Activated CD8-positive, alpha-beta T cell treated with anti-CD3 and anti-CD28 coated beads for 36 hours (primary cell): ENCODE measurements at regions not wholly inside any gene's neighbourhood (a gene's known extent, or its start where the extent isn't known, plus 50 kb on each side); places are given as distances from the start of the nearest gene placed in this dataset.

ENCODE experiments used
- ATAC-seq: fragments of 200-7000 bp; cut with Tn5 transposase; one replicate; pipeline ENCODE4 v1.10.0; 2021; ENCODE audit warnings: mild to moderate bottlenecking, moderate library complexity
- CTCF ChIA-PET: fragments of 350-600 bp; sonication (Branson Sonifier 250); formaldehyde crosslinking; loops from one replicate; lab custom pipeline; 2021; ENCODE audit warnings: antibody characterized with exemption; lab: Charles Lee
- POLR2A ChIA-PET: fragments of 350-600 bp; sonication (Branson Sonifier 250); formaldehyde crosslinking; loops from one replicate; lab custom pipeline; 2021; ENCODE audit warnings: antibody characterized with exemption; lab: Charles Lee
- DNase-seq: peaks from one replicate; pipeline ENCODE4 v3.0.0-alpha.2; 2020
- H3K27ac Mint-ChIP-seq: one replicate; pipeline ENCODE4 v1.8.0; 2021; ENCODE audit warnings: mild to moderate bottlenecking, mixed read lengths
- H3K27me3 Mint-ChIP-seq: one replicate; pipeline ENCODE4 v1.8.0; 2021; ENCODE audit warnings: mixed read lengths
- H3K36me3 Mint-ChIP-seq: one replicate; pipeline ENCODE4 v1.8.0; 2021; ENCODE audit warnings: low read depth, mixed read lengths
- H3K4me1 Mint-ChIP-seq: one replicate; pipeline ENCODE4 v1.8.0; 2021; ENCODE audit warnings: low read depth, mixed read lengths
- H3K4me3 Mint-ChIP-seq: one replicate; pipeline ENCODE4 v1.8.0; 2021; ENCODE audit warnings: mild to moderate bottlenecking, moderate library complexity, mixed read lengths
- H3K9me3 Mint-ChIP-seq: one replicate; pipeline ENCODE4 v1.8.0; 2021; ENCODE audit warnings: mixed read lengths
- intact Hi-C: fragments of 100-400 bp; cut with micrococcal nuclease; formaldehyde crosslinking; loops from one replicate; pipeline ENCODE4 v1.10.0; 2022
- TF ChIP-seq, protein P1 (sequence below): fragments of 200-600 bp; IDR thresholded peaks from one replicate; pipeline ENCODE4 v1.8.0; 2022; ENCODE audit warnings: antibody characterized with exemption, mild to moderate bottlenecking

DNA sequence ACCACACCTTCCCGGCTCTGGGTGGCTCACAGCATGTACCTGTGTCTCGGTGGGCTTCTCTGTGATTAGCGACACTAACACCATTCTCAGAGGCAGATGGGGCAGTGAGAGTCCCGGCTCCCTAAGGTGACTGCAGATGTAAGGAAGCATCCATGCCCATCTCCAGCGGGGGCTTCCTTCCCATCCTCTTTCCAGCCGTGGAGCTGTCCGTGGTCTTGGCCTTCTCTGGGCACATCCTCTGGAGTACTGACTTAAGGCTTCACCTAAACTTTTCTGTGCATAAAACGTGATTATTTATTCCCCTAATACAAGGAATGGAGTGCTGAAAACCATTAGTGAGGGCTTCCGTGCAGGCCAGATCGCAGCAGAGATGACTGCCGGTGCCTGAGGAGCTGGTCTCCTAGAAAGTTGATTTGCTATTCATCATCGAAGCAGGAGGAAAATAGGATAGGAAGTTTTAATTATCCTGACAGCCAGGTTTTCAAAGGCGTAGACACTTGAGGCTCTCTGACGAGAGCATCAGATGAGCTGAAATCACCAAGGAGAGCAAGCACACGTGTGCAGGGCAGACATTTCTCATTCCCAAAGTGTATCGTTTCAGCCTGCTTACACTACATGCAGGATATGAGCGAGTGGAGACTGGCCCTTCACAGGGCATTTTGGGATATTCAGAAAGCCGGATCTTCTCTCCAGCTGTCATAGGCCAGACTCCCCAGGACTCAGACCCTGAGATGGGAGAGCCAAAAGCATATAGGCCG, 186.1 kb upstream of the SALL3 start:
- intact Hi-C loops = no loop called here
- H3K4me1 Mint-ChIP-seq = no peaks in the 10 kb centered on the region
- DNase-seq (no peak), ATAC-seq (no peak)
- no peak overlapping the region for H3K27ac Mint-ChIP-seq
- no peaks in the 10 kb centered on the region for H3K27me3 Mint-ChIP-seq
- POLR2A ChIA-PET = no interaction called here
- TF ChIP-seq, protein P1, sequence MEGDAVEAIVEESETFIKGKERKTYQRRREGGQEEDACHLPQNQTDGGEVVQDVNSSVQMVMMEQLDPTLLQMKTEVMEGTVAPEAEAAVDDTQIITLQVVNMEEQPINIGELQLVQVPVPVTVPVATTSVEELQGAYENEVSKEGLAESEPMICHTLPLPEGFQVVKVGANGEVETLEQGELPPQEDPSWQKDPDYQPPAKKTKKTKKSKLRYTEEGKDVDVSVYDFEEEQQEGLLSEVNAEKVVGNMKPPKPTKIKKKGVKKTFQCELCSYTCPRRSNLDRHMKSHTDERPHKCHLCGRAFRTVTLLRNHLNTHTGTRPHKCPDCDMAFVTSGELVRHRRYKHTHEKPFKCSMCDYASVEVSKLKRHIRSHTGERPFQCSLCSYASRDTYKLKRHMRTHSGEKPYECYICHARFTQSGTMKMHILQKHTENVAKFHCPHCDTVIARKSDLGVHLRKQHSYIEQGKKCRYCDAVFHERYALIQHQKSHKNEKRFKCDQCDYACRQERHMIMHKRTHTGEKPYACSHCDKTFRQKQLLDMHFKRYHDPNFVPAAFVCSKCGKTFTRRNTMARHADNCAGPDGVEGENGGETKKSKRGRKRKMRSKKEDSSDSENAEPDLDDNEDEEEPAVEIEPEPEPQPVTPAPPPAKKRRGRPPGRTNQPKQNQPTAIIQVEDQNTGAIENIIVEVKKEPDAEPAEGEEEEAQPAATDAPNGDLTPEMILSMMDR = no peak
- H3K36me3 Mint-ChIP-seq = no peaks in the 10 kb centered on the region
- no peak overlapping the region for H3K4me3 Mint-ChIP-seq
- CTCF ChIA-PET = no interaction called here
- no peaks in the 10 kb centered on the region for H3K9me3 Mint-ChIP-seq

DNA sequence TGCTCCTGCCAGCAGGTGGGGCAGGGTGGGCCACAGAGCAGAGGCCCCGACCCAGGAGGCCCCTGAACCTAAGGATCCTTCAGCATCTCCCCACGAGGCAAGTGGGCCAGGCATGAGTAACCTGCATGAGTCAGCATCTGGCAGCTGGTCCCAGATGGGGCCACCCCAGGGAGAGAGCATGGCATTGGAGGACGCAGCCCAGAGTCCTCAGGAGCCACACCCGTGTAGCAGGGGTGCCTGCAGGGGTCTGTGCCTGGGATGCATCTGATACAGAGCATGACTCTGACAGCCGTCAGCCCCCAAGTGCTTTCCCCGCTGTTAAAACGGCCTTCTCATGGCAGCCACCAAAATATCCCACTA, 185.6 kb upstream of the SALL3 start:
- no peaks in the 10 kb centered on the region for H3K27me3 Mint-ChIP-seq
- ChIA-PET POLR2A (no interaction called here), CTCF (no interaction called here)
- no peak overlapping the region for H3K4me3 Mint-ChIP-seq
- intact Hi-C loops = no loop called here
- no peaks in the 10 kb centered on the region for H3K36me3 Mint-ChIP-seq
- TF ChIP-seq, protein P1 = no peak
- no peaks in the 10 kb centered on the region for H3K4me1 Mint-ChIP-seq
- ATAC-seq (no peak), DNase-seq (no peak)
- no peaks in the 10 kb centered on the region for H3K9me3 Mint-ChIP-seq
- no peak overlapping the region for H3K27ac Mint-ChIP-seq

DNA sequence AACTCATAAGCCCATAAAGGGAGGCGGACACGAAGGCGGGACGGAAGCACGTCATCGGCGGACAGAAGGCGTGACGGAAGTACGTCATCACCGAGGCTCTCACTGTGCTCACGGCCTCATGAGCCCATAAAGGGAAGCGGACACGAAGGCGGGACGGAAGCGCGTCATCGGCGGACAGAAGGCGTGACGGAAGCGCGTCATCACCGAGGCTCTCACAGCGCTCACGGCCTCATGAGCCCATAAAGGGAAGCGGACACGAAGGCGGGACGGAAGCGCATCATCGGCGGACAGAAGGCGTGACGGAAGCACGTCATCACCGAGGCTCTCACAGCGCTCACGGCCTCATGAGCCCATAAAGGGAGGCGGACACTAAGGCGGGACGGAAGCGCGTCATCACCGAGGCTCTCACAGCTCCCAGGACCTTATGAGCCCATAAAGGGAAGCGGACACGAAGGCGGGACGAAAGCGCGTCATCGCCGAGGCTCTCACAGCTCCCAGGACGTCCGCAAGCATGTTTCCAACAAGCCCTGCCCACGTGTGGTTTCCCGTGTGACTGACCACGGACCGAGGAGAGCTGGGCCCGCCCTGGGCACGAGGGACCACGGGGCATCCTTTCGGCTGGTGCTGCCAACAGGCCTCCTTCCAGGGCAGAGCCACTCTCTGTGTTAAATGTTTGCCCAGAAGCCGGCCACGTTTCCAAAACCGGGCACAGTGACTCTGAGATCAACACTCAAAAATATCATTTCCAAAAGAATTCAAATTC, 182.7 kb upstream of the SALL3 start:
- Mint-ChIP-seq H3K4me1 (no peaks in the 10 kb centered on the region), H3K9me3 (no peaks in the 10 kb centered on the region), H3K4me3 (no peak overlapping the region), H3K27ac (no peak overlapping the region), H3K27me3 (no peaks in the 10 kb centered on the region), H3K36me3 (no peaks in the 10 kb centered on the region)
- TF ChIP-seq, protein P1 = no peak
- CTCF ChIA-PET = no interaction called here
- intact Hi-C loops = no loop called here
- no peak for ATAC-seq
- POLR2A ChIA-PET = interaction anchor here (0.6 kb wide), 1 partner anchor 63 kb away, joined by 3 read pairs; no protein-coding TSS in a partner anchor
- no peak for DNase-seq

DNA sequence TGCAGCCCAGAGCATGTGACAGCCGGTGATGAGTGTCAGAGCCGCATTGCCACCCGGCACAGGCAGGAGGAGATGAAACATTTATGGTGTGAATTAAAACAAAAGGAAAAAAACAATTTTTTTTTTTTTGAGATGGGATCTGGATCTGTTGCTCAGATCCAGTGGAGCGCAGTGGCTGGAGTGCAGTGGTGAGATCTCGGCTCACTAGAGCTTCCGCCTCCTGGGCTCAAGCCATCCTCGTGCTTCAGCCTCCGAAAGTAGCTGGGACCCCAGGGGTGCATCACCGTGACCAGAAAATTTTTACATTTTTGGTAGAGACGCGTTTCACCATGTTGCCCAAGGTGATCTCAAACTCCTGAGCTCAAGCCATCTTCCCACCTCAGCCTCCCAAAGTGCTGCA, 182.1 kb upstream of the SALL3 start:
- CTCF ChIA-PET = no interaction called here
- POLR2A ChIA-PET = interaction anchor here (0.6 kb wide), 1 partner anchor 64 kb away, joined by 3 read pairs; no protein-coding TSS in a partner anchor
- H3K4me3 Mint-ChIP-seq = no peak overlapping the region
- TF ChIP-seq, protein P1 = no peak
- H3K36me3 Mint-ChIP-seq = no peaks in the 10 kb centered on the region
- no peaks in the 10 kb centered on the region for H3K4me1 Mint-ChIP-seq
- ATAC-seq (no peak), DNase-seq (no peak)
- intact Hi-C loops = no loop called here
- H3K27ac Mint-ChIP-seq = no peak overlapping the region
- no peaks in the 10 kb centered on the region for H3K27me3 Mint-ChIP-seq
- H3K9me3 Mint-ChIP-seq = no peaks in the 10 kb centered on the region
